Transverse colon (tissue), 4 donors: ENCODE measurements at regions not wholly inside any gene's neighbourhood (a gene's known extent, or its start where the extent isn't known, plus 50 kb on each side); places are given as distances from the start of the nearest gene placed in this dataset.

Source experiments
- DNase-seq: peaks from one replicate; pipeline ENCODE4 v3.0.0-alpha.2; 2019
- H3K27ac ChIP-seq, 4 donors: fragments of 200-600 bp; sonication (generic); 2 replicates each; pipeline ENCODE4 v1.5.1; 2016 to 2018; ENCODE audit warnings: inconsistent platforms in 4 of 4
- H3K27me3 ChIP-seq: fragments of 200-600 bp; sonication (generic); 2 replicates; pipeline ENCODE4 v1.5.1; 2017; ENCODE audit warnings: inconsistent platforms
- H3K36me3 ChIP-seq, 4 donors: fragments of 200-600 bp; sonication (generic); 2 replicates each; pipeline ENCODE4 v1.5.1; 2017 to 2019; ENCODE audit warnings: inconsistent platforms in 4 of 4
- H3K4me1 ChIP-seq, 4 donors: fragments of 200-600 bp; sonication (generic); 2 replicates each; pipeline ENCODE4 v1.5.1; 2017 to 2020; ENCODE audit warnings: inconsistent platforms in 4 of 4
- H3K4me3 ChIP-seq, 4 donors: fragments of 200-600 bp; sonication (generic); 1 replicate in 1 of 4; 2 replicates in 3 of 4; pipeline versions ENCODE4 v1.5.1 to v1.6.1; 2017 to 2019; ENCODE audit warnings: inconsistent platforms in 4 of 4
- H3K9me3 ChIP-seq, 2 donors: fragments of 200-600 bp; sonication (generic); 2 replicates each; pipeline ENCODE4 v1.5.1; 2017 to 2019; ENCODE audit warnings: inconsistent platforms in 2 of 2
- EP300 ChIP-seq: sonication (generic); formaldehyde crosslinking; IDR thresholded peaks from one replicate; pipeline ENCODE4 v1.6.1; 2017; ENCODE audit warnings: antibody characterized with exemption, low read depth
- POLR2A ChIP-seq: fragments of 450-650 bp; IDR thresholded peaks from one replicate; pipeline ENCODE4 v1.6.1; 2016; ENCODE audit warnings: antibody characterized with exemption, mild to moderate bottlenecking, moderate library complexity
- POLR2AphosphoS5 ChIP-seq, 3 donors: sonication (generic); formaldehyde crosslinking; IDR thresholded peaks; one replicate each; pipeline ENCODE4 v1.6.1; 2016; ENCODE audit warnings: antibody characterized with exemption in 3 of 3
- whole genome bisulfite sequencing, 2 donors: methylation state at CpG; one replicate each; pipeline ENCODE4 v1.1.5; 2018; ENCODE audit warnings: low coverage in 1 of 2; 5-methylcytosine and 5-hydroxymethylcytosine counted together
- in situ Hi-C, 4 donors: fragments of 200-750 bp; cut with MboI; loops; one replicate each; pipeline versions ENCODE4 v1.15.0 to v1.15.1; 2017; ENCODE audit warnings: low sequenced_read_pairs in 3 of 4, low pct_ligation_motif_present in 1 of 4, low pct_unique_long_range_greater_than_20kb in 1 of 4
- intact Hi-C: fragments of 100-400 bp; cut with DNase I; formaldehyde crosslinking; loops from one replicate; pipeline ENCODE4 v1.15.1; 2023; ENCODE audit warnings: low total_unique reads
- TF ChIP-seq, protein P1 (sequence below), 5 experiments: fragments of 200-600 bp in 3 of 5; fragments of 450-650 bp in 2 of 5; sonication (generic) in 3 of 5; IDR thresholded peaks; 1 replicate in 2 of 5; 2 replicates in 3 of 5; pipeline ENCODE4 v1.5.1; 2016 to 2017; ENCODE audit warnings: antibody characterized with exemption in 5 of 5, inconsistent platforms in 3 of 5, mild to moderate bottlenecking in 2 of 5, moderate library complexity in 1 of 5

GRCh38 chr4:52366191-52366590 lies 292.9 kb downstream of the USP46 start:
- Histone ChIP-seq H3K4me3 (no peak overlapping the region), H3K27ac (no peak overlapping the region), H3K36me3 (no peaks in the 10 kb centered on the region), H3K9me3 (no peaks in the 10 kb centered on the region), H3K4me1 (no peaks in the 10 kb centered on the region), H3K27me3 (no peaks in the 10 kb centered on the region)
- in situ Hi-C loops: no loop called here
- no peak for DNase-seq
- intact Hi-C loops: no loop called here
- WGBS, 2 donors: 93 to 94% methylated on average over 5 of the region's 5 CpGs
- no peak for TF ChIP-seq EP300
- TF ChIP-seq POLR2A: no peak
- TF ChIP-seq POLR2AphosphoS5 (IDR thresholded peaks at IDR 0.05): no peak
- TF ChIP-seq, protein P1, sequence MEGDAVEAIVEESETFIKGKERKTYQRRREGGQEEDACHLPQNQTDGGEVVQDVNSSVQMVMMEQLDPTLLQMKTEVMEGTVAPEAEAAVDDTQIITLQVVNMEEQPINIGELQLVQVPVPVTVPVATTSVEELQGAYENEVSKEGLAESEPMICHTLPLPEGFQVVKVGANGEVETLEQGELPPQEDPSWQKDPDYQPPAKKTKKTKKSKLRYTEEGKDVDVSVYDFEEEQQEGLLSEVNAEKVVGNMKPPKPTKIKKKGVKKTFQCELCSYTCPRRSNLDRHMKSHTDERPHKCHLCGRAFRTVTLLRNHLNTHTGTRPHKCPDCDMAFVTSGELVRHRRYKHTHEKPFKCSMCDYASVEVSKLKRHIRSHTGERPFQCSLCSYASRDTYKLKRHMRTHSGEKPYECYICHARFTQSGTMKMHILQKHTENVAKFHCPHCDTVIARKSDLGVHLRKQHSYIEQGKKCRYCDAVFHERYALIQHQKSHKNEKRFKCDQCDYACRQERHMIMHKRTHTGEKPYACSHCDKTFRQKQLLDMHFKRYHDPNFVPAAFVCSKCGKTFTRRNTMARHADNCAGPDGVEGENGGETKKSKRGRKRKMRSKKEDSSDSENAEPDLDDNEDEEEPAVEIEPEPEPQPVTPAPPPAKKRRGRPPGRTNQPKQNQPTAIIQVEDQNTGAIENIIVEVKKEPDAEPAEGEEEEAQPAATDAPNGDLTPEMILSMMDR (IDR thresholded peaks at IDR 0.05): no peak

- TF ChIP-seq POLR2A: no peak
- TF ChIP-seq, protein P1 (IDR thresholded peaks at IDR 0.05): no peak
- no peak for TF ChIP-seq EP300
- no peak for TF ChIP-seq POLR2AphosphoS5 (IDR thresholded peaks at IDR 0.05)
- Histone ChIP-seq H3K27ac (no peak overlapping the region), H3K9me3 (no peaks in the 10 kb centered on the region), H3K27me3 (no peaks in the 10 kb centered on the region), H3K36me3 (no peaks in the 10 kb centered on the region), H3K4me3 (no peak overlapping the region), H3K4me1 (no peaks in the 10 kb centered on the region)
- intact Hi-C loops: no loop called here
- 68 to 75% methylated on average over 3 to 4 of the region's 4 CpGs for WGBS, 2 donors
- DNase-seq: no peak
- in situ Hi-C loops: no loop called here
Observed at GRCh38 chr4:52366621-52367020, 292.5 kb downstream of the USP46 start.

GRCh38 chr4:52367282-52367830 lies 291.7 kb downstream of the USP46 start:
- no peak for TF ChIP-seq EP300
- TF ChIP-seq, protein P1 (IDR thresholded peaks at IDR 0.05): no peak
- no peak for TF ChIP-seq POLR2AphosphoS5 (IDR thresholded peaks at IDR 0.05)
- TF ChIP-seq POLR2A: no peak
- Histone ChIP-seq H3K27ac (no peak overlapping the region), H3K9me3 (no peaks in the 10 kb centered on the region), H3K4me1 (no peaks in the 10 kb centered on the region), H3K4me3 (no peak overlapping the region), H3K27me3 (no peaks in the 10 kb centered on the region), H3K36me3 (no peaks in the 10 kb centered on the region)
- 58% methylated on average over 2 of the region's 2 CpGs; no CpG with 5 or more reads in 1 of the 2 donors for WGBS, 2 donors
- in situ Hi-C loops (no loop called here), intact Hi-C loops (no loop called here)
- DNase-seq: no peak

GRCh38 chr4:52368895-52369294 lies 290.2 kb downstream of the USP46 start:
- H3K4me1 ChIP-seq: no peaks in the 10 kb centered on the region
- H3K36me3 ChIP-seq: no peaks in the 10 kb centered on the region
- WGBS, 2 donors: 61 to 63% methylated on average over 1 to 6 of the region's 6 CpGs
- no peak overlapping the region for H3K4me3 ChIP-seq
- intact Hi-C loops: no loop called here
- in situ Hi-C loops: no loop called here
- H3K27ac ChIP-seq: no peak overlapping the region
- H3K9me3 ChIP-seq: no peaks in the 10 kb centered on the region
- no peak for DNase-seq
- no peaks in the 10 kb centered on the region for H3K27me3 ChIP-seq
- TF ChIP-seq POLR2AphosphoS5 (IDR thresholded peaks at IDR 0.05): no peak
- TF ChIP-seq EP300: no peak
- TF ChIP-seq POLR2A: no peak
- TF ChIP-seq, protein P1 (IDR thresholded peaks at IDR 0.05): no peak
